HEK293T (cell line): ENCODE measurements at regions not wholly inside any gene's neighbourhood (a gene's known extent, or its start where the extent isn't known, plus 50 kb on each side); places are given as distances from the start of the nearest gene placed in this dataset.

Source experiments
- CTCF ChIA-PET: fragments of 350-600 bp; formaldehyde crosslinking; extraction: SDS; loops from one replicate; lab custom pipeline; 2021; ENCODE audit warnings: antibody characterized with exemption, inconsistent platforms; lab: Yijun Ruan, JAX
- POLR2A ChIA-PET: fragments of 350-600 bp; formaldehyde crosslinking; extraction: SDS; loops from one replicate; lab custom pipeline; 2020; ENCODE audit warnings: antibody characterized with exemption, inconsistent platforms; lab: Yijun Ruan, JAX
- DNase-seq: peaks from one replicate; pipeline ENCODE4 v3.0.0; 2012; ENCODE audit warnings: mixed read lengths; ENCODE audit errors: extremely low spot score
- ARNT ChIP-seq: fragments of 450-650 bp; IDR thresholded peaks from 2 replicates; pipeline ENCODE4 v1.6.1; 2017; ENCODE audit warnings: mild to moderate bottlenecking
- BHLHE40 ChIP-seq: fragments of 450-650 bp; IDR thresholded peaks from 2 replicates; pipeline ENCODE4 v1.6.1; 2016; ENCODE audit warnings: mild to moderate bottlenecking, moderate library complexity, borderline replicate concordance
- CTBP1 ChIP-seq: fragments of 450-650 bp; IDR thresholded peaks from 2 replicates; pipeline ENCODE4 v1.6.1; 2016; ENCODE audit warnings: borderline replicate concordance
- ELF4 ChIP-seq: fragments of 450-650 bp; IDR thresholded peaks from 2 replicates; pipeline ENCODE4 v1.6.1; 2017; ENCODE audit warnings: antibody characterized with exemption
- FOXA1 ChIP-seq: fragments of 450-650 bp; IDR thresholded peaks from 2 replicates; pipeline ENCODE4 v1.6.1; 2016; ENCODE audit warnings: mild to moderate bottlenecking
- FOXK2 ChIP-seq: fragments of 450-650 bp; IDR thresholded peaks from 2 replicates; pipeline ENCODE4 v1.6.1; 2016; ENCODE audit warnings: mild to moderate bottlenecking
- FOXM1 ChIP-seq: fragments of 450-650 bp; IDR thresholded peaks from 2 replicates; pipeline ENCODE4 v1.6.1; 2017; ENCODE audit warnings: mild to moderate bottlenecking, borderline replicate concordance
- HDGF ChIP-seq: fragments of 450-650 bp; IDR thresholded peaks from 2 replicates; pipeline ENCODE4 v1.6.1; 2017; ENCODE audit warnings: antibody characterized with exemption, borderline replicate concordance
- L3MBTL2 ChIP-seq: fragments of 450-650 bp; conservative IDR thresholded peaks from 2 replicates; pipeline ENCODE4 v1.6.1; 2016; ENCODE audit warnings: mild to moderate bottlenecking
- LEF1 ChIP-seq: fragments of 450-650 bp; IDR thresholded peaks from 2 replicates; pipeline ENCODE4 v1.6.1; 2017; ENCODE audit warnings: mild to moderate bottlenecking, borderline replicate concordance
- NFRKB ChIP-seq: fragments of 450-650 bp; IDR thresholded peaks from 2 replicates; pipeline ENCODE4 v1.6.1; 2016; ENCODE audit warnings: mild to moderate bottlenecking, moderate library complexity
- PKNOX1 ChIP-seq: fragments of 450-650 bp; IDR thresholded peaks from 2 replicates; pipeline ENCODE4 v1.6.1; 2016
- SP1 ChIP-seq: fragments of 450-650 bp; IDR thresholded peaks from 2 replicates; pipeline ENCODE4 v1.6.1; 2017
- SUZ12 ChIP-seq: fragments of 450-650 bp; IDR thresholded peaks from 2 replicates; pipeline ENCODE4 v1.6.1; 2016; ENCODE audit warnings: mild to moderate bottlenecking
- TARDBP ChIP-seq: fragments of 450-650 bp; IDR thresholded peaks from 2 replicates; pipeline ENCODE4 v1.6.1; 2016
- ZNF384 ChIP-seq: fragments of 450-650 bp; IDR thresholded peaks from 2 replicates; pipeline ENCODE4 v1.6.1; 2016

GRCh38 chr3:157718800-157719199 is 215.6 kb upstream of the VEPH1 start:
- no peak for DNase-seq
- POLR2A ChIA-PET, result no interaction called here
- CTCF ChIA-PET, result no interaction called here
- TF ChIP-seq ELF4 (no peak), HDGF (no peak), SUZ12 (no peak), PKNOX1 (no peak), CTBP1 (no peak), FOXK2 (no peak), LEF1 (no peak), SP1 (no peak), L3MBTL2 (no peak), TARDBP (no peak), NFRKB (no peak), ZNF384 (no peak), BHLHE40 (no peak), FOXA1 (no peak), ARNT (no peak)

- ChIA-PET CTCF (no interaction called here), POLR2A (no interaction called here)
- DNase-seq, result no peak
- TF ChIP-seq HDGF (no peak), FOXA1 (no peak), NFRKB (no peak), SUZ12 (no peak), ELF4 (no peak), L3MBTL2 (no peak), CTBP1 (no peak)
Observed at GRCh38 chr3:157713101-157713500, 209.9 kb upstream of the VEPH1 start.

GRCh38 chr3:157705258-157705657 is 202.0 kb upstream of the VEPH1 start:
- no peak for DNase-seq
- ChIA-PET POLR2A (no interaction called here), CTCF (no interaction called here)
- no peak for TF ChIP-seq NFRKB
- no peak for TF ChIP-seq FOXK2
- no peak for TF ChIP-seq LEF1
- TF ChIP-seq CTBP1, result no peak
- TF ChIP-seq SUZ12, result no peak
- TF ChIP-seq PKNOX1, result no peak
- TF ChIP-seq BHLHE40, result no peak
- TF ChIP-seq TARDBP, result no peak
- no peak for TF ChIP-seq ELF4
- no peak for TF ChIP-seq ZNF384
- no peak for TF ChIP-seq FOXM1
- TF ChIP-seq FOXA1, result no peak
- TF ChIP-seq ARNT, result no peak
- TF ChIP-seq L3MBTL2, result no peak
- no peak for TF ChIP-seq SP1
- TF ChIP-seq HDGF, result no peak

- DNase-seq, result peak; percentile 20
- TF ChIP-seq BHLHE40 (no peak), ELF4 (no peak), ARNT (no peak), FOXA1 (no peak), FOXK2 (no peak), FOXM1 (no peak), HDGF (no peak), L3MBTL2 (no peak), LEF1 (no peak), NFRKB (no peak), ZNF384 (no peak), SUZ12 (no peak), SP1 (no peak), PKNOX1 (no peak), TARDBP (no peak), CTBP1 (no peak)
- ChIA-PET CTCF (no interaction called here), POLR2A (no interaction called here)
Observed at GRCh38 chr3:157700405-157700804, 197.2 kb upstream of the VEPH1 start.

- CTCF ChIA-PET, result no interaction called here
- TF ChIP-seq FOXK2 (no peak), FOXA1 (no peak), FOXM1 (no peak), ZNF384 (no peak), NFRKB (no peak), L3MBTL2 (no peak), ARNT (no peak), HDGF (no peak)
- POLR2A ChIA-PET, result no interaction called here
- no peak for DNase-seq
Observed at GRCh38 chr3:157695586-157695985, 192.4 kb upstream of the VEPH1 start.

GRCh38 chr3:157695103-157695502 is 191.9 kb upstream of the VEPH1 start:
- CTCF ChIA-PET, result no interaction called here
- POLR2A ChIA-PET, result no interaction called here
- no peak for TF ChIP-seq ARNT
- no peak for TF ChIP-seq FOXA1
- TF ChIP-seq L3MBTL2, result no peak
- TF ChIP-seq BHLHE40, result no peak
- TF ChIP-seq NFRKB, result no peak
- TF ChIP-seq FOXK2, result no peak
- no peak for TF ChIP-seq PKNOX1
- TF ChIP-seq SP1, result no peak
- DNase-seq, result no peak
